Loucy (cell line): ENCODE measurements at regions not wholly inside any gene's neighbourhood (a gene's known extent, or its start where the extent isn't known, plus 50 kb on each side); places are given as distances from the start of the nearest gene placed in this dataset.

Experiments used
- H2AFZ ChIP-seq: fragments of 200-600 bp; sonication (generic); 2 replicates; pipeline ENCODE4 v1.6.0; 2016; ENCODE audit warnings: antibody characterized with exemption, mild to moderate bottlenecking, low read length, moderate library complexity
- H3F3A ChIP-seq: fragments of 200-600 bp; 2 replicates; pipeline ENCODE4 v1.6.0; 2016; ENCODE audit warnings: antibody characterized with exemption, low read depth, mild to moderate bottlenecking
- H3K27me3 ChIP-seq: fragments of 200-600 bp; sonication (generic); 2 replicates; pipeline ENCODE4 v1.6.1; 2014; ENCODE audit warnings: low read length, mild to moderate bottlenecking; ENCODE audit not compliant: insufficient read depth, poor library complexity, severe bottlenecking
- H3K36me3 ChIP-seq: fragments of 200-600 bp; sonication (generic); 2 replicates; pipeline ENCODE4 v1.6.1; 2016; ENCODE audit warnings: low read length; ENCODE audit not compliant: insufficient read depth
- H3K4me1 ChIP-seq: fragments of 200-600 bp; sonication (generic); 2 replicates; pipeline ENCODE4 v1.5.1; 2014; ENCODE audit warnings: low read length, mild to moderate bottlenecking; ENCODE audit not compliant: insufficient read depth, poor library complexity, severe bottlenecking
- H3K4me2 ChIP-seq: fragments of 200-600 bp; sonication (generic); 2 replicates; pipeline ENCODE4 v1.6.0; 2014; ENCODE audit warnings: antibody characterized with exemption, low read length, low read depth, mild to moderate bottlenecking; ENCODE audit not compliant: poor library complexity, severe bottlenecking
- H3K4me3 ChIP-seq: fragments of 200-600 bp; sonication (generic); 2 replicates; pipeline ENCODE4 v1.5.1; 2014; ENCODE audit warnings: low read length, mild to moderate bottlenecking, mixed read lengths; ENCODE audit not compliant: poor library complexity, severe bottlenecking
- H3K79me2 ChIP-seq: fragments of 200-600 bp; sonication (generic); 2 replicates; pipeline ENCODE4 v1.6.1; 2014; ENCODE audit warnings: low read length; ENCODE audit not compliant: insufficient read depth
- H3K9ac ChIP-seq: fragments of 200-600 bp; sonication (generic); 2 replicates; pipeline ENCODE4 v1.6.0; 2014; ENCODE audit warnings: mild to moderate bottlenecking, low read depth, low read length, moderate library complexity; ENCODE audit not compliant: poor library complexity, severe bottlenecking
- H3K9me2 ChIP-seq: fragments of 200-600 bp; sonication (generic); replicated peaks from 2 replicates; pipeline ENCODE4 v1.6.1; 2016; ENCODE audit warnings: low read depth, low read length, mixed read lengths
- H3K9me3 ChIP-seq: fragments of 200-600 bp; sonication (generic); 2 replicates; pipeline ENCODE4 v1.6.1; 2014; ENCODE audit warnings: mild to moderate bottlenecking, antibody characterized with exemption, low read length, low read depth; ENCODE audit not compliant: insufficient read depth
- H4K20me1 ChIP-seq: fragments of 200-600 bp; sonication (generic); 2 replicates; pipeline ENCODE4 v1.6.0; 2014; ENCODE audit warnings: antibody characterized with exemption, low read length, mild to moderate bottlenecking; ENCODE audit not compliant: insufficient read depth, poor library complexity, severe bottlenecking
- EZH2phosphoT487 ChIP-seq: fragments of 200-600 bp; IDR thresholded peaks from 2 replicates; pipeline ENCODE4 v1.6.1; 2018; ENCODE audit warnings: antibody characterized with exemption, mild to moderate bottlenecking, moderate library complexity, borderline replicate concordance
- TF ChIP-seq, protein P1 (sequence below): fragments of 200-600 bp; sonication (generic); conservative IDR thresholded peaks from 2 replicates; pipeline ENCODE4 v1.5.1; 2014; ENCODE audit warnings: mild to moderate bottlenecking, antibody characterized with exemption, low read length

DNA sequence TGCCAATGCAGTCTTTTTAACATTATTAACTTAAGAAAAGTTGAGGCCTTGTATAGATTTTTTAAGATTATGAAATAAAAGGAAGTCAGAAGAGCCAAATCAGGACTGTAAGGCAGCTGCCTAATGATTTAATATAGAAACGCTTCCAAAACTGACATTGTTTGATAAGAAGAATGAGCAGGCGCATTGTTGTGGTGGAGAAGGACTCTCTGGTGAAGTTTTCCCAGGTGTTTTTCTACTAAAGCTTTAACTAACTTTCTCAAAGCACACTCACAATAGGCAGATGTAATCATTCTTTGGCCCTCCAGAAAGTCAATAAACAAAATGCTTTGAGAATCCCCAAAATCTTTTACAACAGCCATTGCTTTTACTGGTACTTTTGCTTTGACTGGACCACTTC, 288.6 kb upstream of the FIGN start:
- H3K79me2 ChIP-seq: no peaks in the 10 kb centered on the region
- H3K9me3 ChIP-seq: no peaks in the 10 kb centered on the region
- H3K4me2 ChIP-seq: no peak overlapping the region
- peaks cover 4% of the 10 kb centered on the region for H3K27me3 ChIP-seq
- no peak overlapping the region for H2AFZ ChIP-seq
- H3K9ac ChIP-seq: no peak overlapping the region
- no peak overlapping the region for H3K4me3 ChIP-seq
- H3F3A ChIP-seq: no peaks in the 10 kb centered on the region
- no peaks in the 10 kb centered on the region for H3K9me2 ChIP-seq
- H3K4me1 ChIP-seq: no peaks in the 10 kb centered on the region
- H3K36me3 ChIP-seq: no peaks in the 10 kb centered on the region
- no peaks in the 10 kb centered on the region for H4K20me1 ChIP-seq
- TF ChIP-seq, protein P1, sequence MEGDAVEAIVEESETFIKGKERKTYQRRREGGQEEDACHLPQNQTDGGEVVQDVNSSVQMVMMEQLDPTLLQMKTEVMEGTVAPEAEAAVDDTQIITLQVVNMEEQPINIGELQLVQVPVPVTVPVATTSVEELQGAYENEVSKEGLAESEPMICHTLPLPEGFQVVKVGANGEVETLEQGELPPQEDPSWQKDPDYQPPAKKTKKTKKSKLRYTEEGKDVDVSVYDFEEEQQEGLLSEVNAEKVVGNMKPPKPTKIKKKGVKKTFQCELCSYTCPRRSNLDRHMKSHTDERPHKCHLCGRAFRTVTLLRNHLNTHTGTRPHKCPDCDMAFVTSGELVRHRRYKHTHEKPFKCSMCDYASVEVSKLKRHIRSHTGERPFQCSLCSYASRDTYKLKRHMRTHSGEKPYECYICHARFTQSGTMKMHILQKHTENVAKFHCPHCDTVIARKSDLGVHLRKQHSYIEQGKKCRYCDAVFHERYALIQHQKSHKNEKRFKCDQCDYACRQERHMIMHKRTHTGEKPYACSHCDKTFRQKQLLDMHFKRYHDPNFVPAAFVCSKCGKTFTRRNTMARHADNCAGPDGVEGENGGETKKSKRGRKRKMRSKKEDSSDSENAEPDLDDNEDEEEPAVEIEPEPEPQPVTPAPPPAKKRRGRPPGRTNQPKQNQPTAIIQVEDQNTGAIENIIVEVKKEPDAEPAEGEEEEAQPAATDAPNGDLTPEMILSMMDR: no peak
- no peak for TF ChIP-seq EZH2phosphoT487

DNA sequence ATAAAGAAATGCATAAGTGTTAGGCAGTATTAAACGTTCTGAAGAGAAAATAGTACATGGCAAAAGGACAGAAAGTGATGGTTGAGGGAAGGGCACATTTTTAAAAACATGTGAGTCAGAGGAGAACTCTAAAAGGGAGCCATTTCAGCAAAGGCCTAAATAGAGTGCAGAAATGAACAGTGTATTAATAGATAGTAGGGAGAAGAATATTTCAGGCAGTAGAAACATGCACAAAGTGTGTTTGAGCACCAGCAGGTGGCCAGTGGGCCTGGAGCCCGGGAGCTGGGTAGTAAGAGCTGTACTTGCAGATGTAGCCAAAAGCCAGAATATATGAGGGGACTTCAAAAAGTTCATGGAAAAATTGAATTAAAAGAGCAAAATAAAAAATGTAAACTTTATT, 288.1 kb upstream of the FIGN start:
- Histone ChIP-seq H3K27me3 (peaks cover 4% of the 10 kb centered on the region), H3K79me2 (no peaks in the 10 kb centered on the region), H3K9me3 (no peaks in the 10 kb centered on the region), H3K4me3 (no peak overlapping the region), H3K9me2 (no peaks in the 10 kb centered on the region), H2AFZ (no peak overlapping the region), H3K4me2 (no peak overlapping the region), H4K20me1 (no peaks in the 10 kb centered on the region), H3K4me1 (no peaks in the 10 kb centered on the region), H3K9ac (no peak overlapping the region), H3K36me3 (no peaks in the 10 kb centered on the region), H3F3A (no peaks in the 10 kb centered on the region)
- TF ChIP-seq EZH2phosphoT487: no peak
- TF ChIP-seq, protein P1: no peak

DNA sequence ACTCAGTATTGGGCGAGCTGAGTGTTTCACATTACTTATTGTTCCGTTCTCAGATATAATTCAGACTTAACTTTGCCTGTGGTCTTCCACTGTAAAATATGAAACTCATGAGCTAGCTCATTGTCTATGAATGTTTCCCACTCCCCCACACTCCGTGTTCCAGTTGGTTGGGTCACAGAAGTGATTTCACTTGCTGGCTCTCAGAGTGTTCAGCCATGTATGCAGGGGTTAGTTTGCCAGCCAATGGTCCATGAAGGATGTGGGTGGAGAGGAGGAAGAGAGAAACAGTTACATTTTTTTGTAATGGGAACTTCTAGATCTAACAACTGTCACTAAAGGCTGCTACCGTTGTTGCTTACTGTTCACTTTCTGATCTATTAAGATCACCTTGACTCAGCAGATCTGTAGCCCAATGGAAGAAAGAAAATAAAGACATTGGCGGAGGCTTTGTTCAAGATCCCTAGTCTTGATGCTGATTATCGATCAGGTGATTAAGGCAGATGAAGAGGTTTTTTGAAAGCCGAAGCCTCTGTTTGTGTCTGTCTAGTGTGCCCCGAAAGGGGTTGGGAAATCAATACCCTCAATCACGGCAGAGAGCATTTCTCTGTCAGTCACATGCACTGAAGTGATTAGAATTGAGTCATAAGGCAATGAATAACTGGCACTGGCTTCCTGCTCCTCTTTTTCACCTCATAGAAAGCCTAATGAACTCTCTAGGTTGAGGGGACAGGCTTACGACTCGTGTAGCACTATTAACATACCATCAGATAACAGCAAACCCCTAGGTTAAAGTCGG, 279.7 kb upstream of the FIGN start:
- H3K9me3 ChIP-seq: no peaks in the 10 kb centered on the region
- no peak overlapping the region for H3K4me2 ChIP-seq
- no peak overlapping the region for H3K9ac ChIP-seq
- no peaks in the 10 kb centered on the region for H3K36me3 ChIP-seq
- H3K4me3 ChIP-seq: no peak overlapping the region
- no peaks in the 10 kb centered on the region for H3K79me2 ChIP-seq
- no peaks in the 10 kb centered on the region for H3K27me3 ChIP-seq
- H4K20me1 ChIP-seq: no peaks in the 10 kb centered on the region
- TF ChIP-seq, protein P1: no peak
- no peak for TF ChIP-seq EZH2phosphoT487
- H3K9me2 ChIP-seq: no peaks in the 10 kb centered on the region
- H2AFZ ChIP-seq: no peak overlapping the region; the same call in 1 of the 2 replicates
- H3K4me1 ChIP-seq: no peaks in the 10 kb centered on the region
- H3F3A ChIP-seq: no peaks in the 10 kb centered on the region
